ENCODE measurements at regions not wholly inside any gene's neighbourhood (a gene's known extent, or its start where the extent isn't known, plus 50 kb on each side); places are given as distances from the start of the nearest gene placed in this dataset.

GRCh38 chr15:69971771-69972170 is 125.9 kb downstream of the TLE3 start:
- H3K27me3 ChIP-seq (ENCODE audit: control insufficient read depth, low read length): peaks cover 6% of the 10 kb centered on the region
- no peak overlapping the region for H3K27ac ChIP-seq (ENCODE audit: low read depth, low read length)

DNA sequence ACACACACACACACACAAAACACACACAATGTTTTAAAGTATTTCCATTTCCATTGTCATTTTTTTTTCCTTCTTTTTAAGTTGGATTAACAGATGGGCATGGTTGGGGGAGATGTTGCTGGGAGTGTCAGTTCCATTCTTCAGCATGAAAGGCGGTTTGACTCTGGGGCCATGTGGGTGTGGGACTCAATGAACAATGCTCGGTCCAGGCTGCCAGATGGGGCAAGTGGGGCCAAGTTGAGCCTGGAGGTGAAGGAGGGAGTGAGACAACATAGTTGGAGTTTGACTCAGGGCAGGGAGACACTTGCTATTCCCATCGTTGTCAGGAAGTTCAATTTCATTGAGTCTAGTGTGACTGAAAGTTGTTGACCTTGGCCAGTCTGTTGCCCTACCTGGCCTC is 125.3 kb downstream of the TLE3 start:
- Histone ChIP-seq H4K20me1 (ENCODE audit: control insufficient read depth, insufficient read depth, low read depth, low read length) (no peaks in the 10 kb centered on the region), H3K4me2 (ENCODE audit: low read length) (no peak overlapping the region), H3K9me2 (replicated peaks; ENCODE audit: control insufficient read depth, low read length) (no peaks in the 10 kb centered on the region), H3K4me1 (ENCODE audit: control insufficient read depth, low read length) (0 out of 2 replicates have a peak, but pooled peaks cover 2% of the 10 kb centered on the region), H3K79me2 (ENCODE audit: control insufficient read depth, low read length) (no peaks in the 10 kb centered on the region), H3K36me3 (ENCODE audit: control insufficient read depth, low read length) (no peaks in the 10 kb centered on the region), H3K9me3 (ENCODE audit: control insufficient read depth, insufficient read depth, low read length) (no peaks in the 10 kb centered on the region), H3K27me3 (ENCODE audit: control insufficient read depth, low read length) (peaks cover 6% of the 10 kb centered on the region), H3K27ac (ENCODE audit: low read depth, low read length) (no peak overlapping the region), H3F3A (ENCODE audit: control insufficient read depth, insufficient read depth) (no peaks in the 10 kb centered on the region), H3K4me3 (ENCODE audit: low read length) (no peak overlapping the region)
- no peak for TF ChIP-seq EZH2phosphoT487 (IDR thresholded peaks at IDR 0.05; ENCODE audit: borderline replicate concordance, low read length)
- TF ChIP-seq, protein P1, sequence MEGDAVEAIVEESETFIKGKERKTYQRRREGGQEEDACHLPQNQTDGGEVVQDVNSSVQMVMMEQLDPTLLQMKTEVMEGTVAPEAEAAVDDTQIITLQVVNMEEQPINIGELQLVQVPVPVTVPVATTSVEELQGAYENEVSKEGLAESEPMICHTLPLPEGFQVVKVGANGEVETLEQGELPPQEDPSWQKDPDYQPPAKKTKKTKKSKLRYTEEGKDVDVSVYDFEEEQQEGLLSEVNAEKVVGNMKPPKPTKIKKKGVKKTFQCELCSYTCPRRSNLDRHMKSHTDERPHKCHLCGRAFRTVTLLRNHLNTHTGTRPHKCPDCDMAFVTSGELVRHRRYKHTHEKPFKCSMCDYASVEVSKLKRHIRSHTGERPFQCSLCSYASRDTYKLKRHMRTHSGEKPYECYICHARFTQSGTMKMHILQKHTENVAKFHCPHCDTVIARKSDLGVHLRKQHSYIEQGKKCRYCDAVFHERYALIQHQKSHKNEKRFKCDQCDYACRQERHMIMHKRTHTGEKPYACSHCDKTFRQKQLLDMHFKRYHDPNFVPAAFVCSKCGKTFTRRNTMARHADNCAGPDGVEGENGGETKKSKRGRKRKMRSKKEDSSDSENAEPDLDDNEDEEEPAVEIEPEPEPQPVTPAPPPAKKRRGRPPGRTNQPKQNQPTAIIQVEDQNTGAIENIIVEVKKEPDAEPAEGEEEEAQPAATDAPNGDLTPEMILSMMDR (IDR thresholded peaks at IDR 0.05; ENCODE audit: low read depth, low read length, poor library complexity, severe bottlenecking): no peak

More at GRCh38 chr15:69971771-69972170, 125.9 kb downstream of the TLE3 start:
- Histone ChIP-seq H4K20me1 (ENCODE audit: control insufficient read depth, insufficient read depth, low read depth, low read length) (no peaks in the 10 kb centered on the region), H3F3A (ENCODE audit: control insufficient read depth, insufficient read depth) (no peaks in the 10 kb centered on the region), H3K9me3 (ENCODE audit: control insufficient read depth, insufficient read depth, low read length) (no peaks in the 10 kb centered on the region), H3K4me3 (ENCODE audit: low read length) (no peak overlapping the region), H3K79me2 (ENCODE audit: control insufficient read depth, low read length) (no peaks in the 10 kb centered on the region), H3K9me2 (replicated peaks; ENCODE audit: control insufficient read depth, low read length) (no peaks in the 10 kb centered on the region), H3K4me1 (ENCODE audit: control insufficient read depth, low read length) (0 out of 2 replicates have a peak, but pooled peaks cover 2% of the 10 kb centered on the region), H3K36me3 (ENCODE audit: control insufficient read depth, low read length) (no peaks in the 10 kb centered on the region), H3K4me2 (ENCODE audit: low read length) (no peak overlapping the region)
- TF ChIP-seq, protein P1 (IDR thresholded peaks at IDR 0.05; ENCODE audit: low read depth, low read length, poor library complexity, severe bottlenecking): no peak
- no peak for TF ChIP-seq EZH2phosphoT487 (IDR thresholded peaks at IDR 0.05; ENCODE audit: borderline replicate concordance, low read length)

DNA sequence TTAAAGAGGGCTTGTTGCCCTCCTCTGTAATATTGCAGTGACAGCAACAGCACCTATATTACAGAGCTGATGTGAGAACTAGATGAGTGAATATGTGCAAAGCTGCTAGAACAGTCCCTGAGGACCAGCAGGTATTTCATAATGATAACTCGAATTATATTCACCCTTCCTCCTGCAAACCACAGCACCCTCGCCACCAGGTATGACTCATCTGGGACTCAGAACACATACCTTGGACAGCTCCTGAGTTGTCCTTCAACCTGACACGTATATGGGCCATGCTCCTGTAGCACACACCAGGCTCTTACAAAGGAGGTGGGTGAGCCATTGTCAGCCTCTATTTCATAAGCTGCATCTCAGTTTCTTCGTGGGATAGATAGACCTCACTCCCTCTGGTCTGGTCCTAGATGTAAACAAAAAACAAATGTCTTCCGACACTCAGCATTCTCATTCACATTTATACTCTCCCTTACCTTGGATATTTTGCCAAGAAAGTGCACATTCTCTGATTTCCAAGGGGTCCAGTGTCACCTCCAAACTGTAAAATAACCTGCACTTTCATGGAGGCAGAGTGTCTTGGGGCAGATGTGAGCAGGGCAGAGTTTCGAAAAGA is 124.5 kb downstream of the TLE3 start:
- Histone ChIP-seq H3K9me3 (ENCODE audit: control insufficient read depth, insufficient read depth, low read length) (no peaks in the 10 kb centered on the region), H3K36me3 (ENCODE audit: control insufficient read depth, low read length) (no peaks in the 10 kb centered on the region), H3K4me3 (ENCODE audit: low read length) (no peak overlapping the region), H3K27me3 (ENCODE audit: control insufficient read depth, low read length) (peaks cover 6% of the 10 kb centered on the region), H3K4me2 (ENCODE audit: low read length) (no peak overlapping the region), H3K79me2 (ENCODE audit: control insufficient read depth, low read length) (no peaks in the 10 kb centered on the region), H3K27ac (ENCODE audit: low read depth, low read length) (no peak overlapping the region), H3K4me1 (ENCODE audit: control insufficient read depth, low read length) (0 out of 2 replicates have a peak, but pooled peaks cover 2% of the 10 kb centered on the region), H3K9me2 (replicated peaks; ENCODE audit: control insufficient read depth, low read length) (no peaks in the 10 kb centered on the region), H3F3A (ENCODE audit: control insufficient read depth, insufficient read depth) (peaks cover 2% of the 10 kb centered on the region; the same call in 1 of the 2 replicates), H4K20me1 (ENCODE audit: control insufficient read depth, insufficient read depth, low read depth, low read length) (no peaks in the 10 kb centered on the region)
- no peak for TF ChIP-seq EZH2phosphoT487 (IDR thresholded peaks at IDR 0.05; ENCODE audit: borderline replicate concordance, low read length)
- TF ChIP-seq, protein P1 (IDR thresholded peaks at IDR 0.05; ENCODE audit: low read depth, low read length, poor library complexity, severe bottlenecking): no peak

Data from DOHH2 (cell line).